ENCODE measurements at regions not wholly inside any gene's neighbourhood (a gene's known extent, or its start where the extent isn't known, plus 50 kb on each side); places are given as distances from the start of the nearest gene placed in this dataset.

GRCh38 chr14:84750763-84751554, 779.0 kb upstream of the FLRT2 start:
- Histone ChIP-seq H3K9me2 (ENCODE audit: insufficient read depth, low read length) (no peaks in the 10 kb centered on the region), H2AFZ (ENCODE audit: low read length) (no peak overlapping the region), H3K4me1 (ENCODE audit: insufficient read depth, low read length, poor library complexity, severe bottlenecking) (no peaks in the 10 kb centered on the region), H3K79me2 (ENCODE audit: insufficient read depth, low read depth, low read length) (no peaks in the 10 kb centered on the region), H3K4me2 (ENCODE audit: low read length) (no peak overlapping the region), H3K4me3 (ENCODE audit: low read depth, low read length, poor library complexity, severe bottlenecking) (no peak overlapping the region), H3K27ac (ENCODE audit: low read depth, low read length, poor library complexity, severe bottlenecking) (no peak overlapping the region), H3K36me3 (ENCODE audit: insufficient read depth, low read length) (no peaks in the 10 kb centered on the region), H4K20me1 (ENCODE audit: insufficient read depth, low read length) (no peaks in the 10 kb centered on the region), H3K9me3 (ENCODE audit: low read length) (no peaks in the 10 kb centered on the region)
- DNase-seq (ENCODE audit: low spot score), result no peak
- ChIA-PET CTCF (ENCODE audit: unreplicated experiment) (no interaction called here), POLR2A (no interaction called here)
- TF ChIP-seq, protein P1, sequence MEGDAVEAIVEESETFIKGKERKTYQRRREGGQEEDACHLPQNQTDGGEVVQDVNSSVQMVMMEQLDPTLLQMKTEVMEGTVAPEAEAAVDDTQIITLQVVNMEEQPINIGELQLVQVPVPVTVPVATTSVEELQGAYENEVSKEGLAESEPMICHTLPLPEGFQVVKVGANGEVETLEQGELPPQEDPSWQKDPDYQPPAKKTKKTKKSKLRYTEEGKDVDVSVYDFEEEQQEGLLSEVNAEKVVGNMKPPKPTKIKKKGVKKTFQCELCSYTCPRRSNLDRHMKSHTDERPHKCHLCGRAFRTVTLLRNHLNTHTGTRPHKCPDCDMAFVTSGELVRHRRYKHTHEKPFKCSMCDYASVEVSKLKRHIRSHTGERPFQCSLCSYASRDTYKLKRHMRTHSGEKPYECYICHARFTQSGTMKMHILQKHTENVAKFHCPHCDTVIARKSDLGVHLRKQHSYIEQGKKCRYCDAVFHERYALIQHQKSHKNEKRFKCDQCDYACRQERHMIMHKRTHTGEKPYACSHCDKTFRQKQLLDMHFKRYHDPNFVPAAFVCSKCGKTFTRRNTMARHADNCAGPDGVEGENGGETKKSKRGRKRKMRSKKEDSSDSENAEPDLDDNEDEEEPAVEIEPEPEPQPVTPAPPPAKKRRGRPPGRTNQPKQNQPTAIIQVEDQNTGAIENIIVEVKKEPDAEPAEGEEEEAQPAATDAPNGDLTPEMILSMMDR (conservative IDR thresholded peaks at IDR 0.05; ENCODE audit: low read length), result no peak
- TF ChIP-seq EZH2phosphoT487 (IDR thresholded peaks at IDR 0.05; ENCODE audit: borderline replicate concordance, low read depth, low read length), result no peak
- intact Hi-C loops (cut with micrococcal nuclease; ENCODE audit: unreplicated experiment), result no loop called here
- no TSS peak for BruUV-seq (replicated peaks)

DNA sequence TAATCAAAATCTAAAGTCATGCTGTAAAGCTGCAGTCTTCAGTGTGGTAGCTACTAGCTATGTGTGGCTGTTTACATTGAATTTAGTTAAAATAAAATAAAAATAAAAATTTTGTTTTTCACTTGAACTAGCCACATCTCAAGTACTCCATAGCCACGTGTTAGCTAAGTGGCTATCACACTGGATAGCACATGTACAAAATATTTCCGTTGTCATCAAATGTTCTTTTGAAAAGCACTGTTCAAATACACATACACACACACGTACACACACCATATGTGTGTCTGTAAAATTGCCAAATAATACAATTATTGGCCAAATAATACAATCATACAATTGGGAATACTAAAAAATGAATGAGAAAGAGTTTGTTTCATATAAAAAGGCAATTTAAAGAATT, 778.2 kb upstream of the FLRT2 start:
- H3K4me3 ChIP-seq (ENCODE audit: low read depth, low read length, poor library complexity, severe bottlenecking), result no peak overlapping the region
- no peaks in the 10 kb centered on the region for H4K20me1 ChIP-seq (ENCODE audit: insufficient read depth, low read length)
- no peak for DNase-seq (ENCODE audit: low spot score)
- BruUV-seq (replicated peaks), result no TSS peak
- POLR2A ChIA-PET, result interaction anchor here (1.2 kb wide), 1 partner anchor 9 kb away, joined by 3 read pairs; no protein-coding TSS in a partner anchor
- intact Hi-C loops (cut with micrococcal nuclease; ENCODE audit: unreplicated experiment), result no loop called here
- CTCF ChIA-PET (ENCODE audit: unreplicated experiment), result interaction anchor here (0.5 kb wide), 1 partner anchor 71 kb away, joined by 3 read pairs; no protein-coding TSS in a partner anchor
- no peaks in the 10 kb centered on the region for H3K36me3 ChIP-seq (ENCODE audit: insufficient read depth, low read length)
- H2AFZ ChIP-seq (ENCODE audit: low read length), result no peak overlapping the region
- H3K9me2 ChIP-seq (ENCODE audit: insufficient read depth, low read length), result no peaks in the 10 kb centered on the region
- no peak overlapping the region for H3K4me2 ChIP-seq (ENCODE audit: low read length)
- no peaks in the 10 kb centered on the region for H3K9me3 ChIP-seq (ENCODE audit: low read length)
- H3K79me2 ChIP-seq (ENCODE audit: insufficient read depth, low read depth, low read length), result no peaks in the 10 kb centered on the region
- H3K27ac ChIP-seq (ENCODE audit: low read depth, low read length, poor library complexity, severe bottlenecking), result no peak overlapping the region
- no peak for TF ChIP-seq EZH2phosphoT487 (IDR thresholded peaks at IDR 0.05; ENCODE audit: borderline replicate concordance, low read depth, low read length)
- TF ChIP-seq, protein P1 (conservative IDR thresholded peaks at IDR 0.05; ENCODE audit: low read length), result no peak
- no peaks in the 10 kb centered on the region for H3K4me1 ChIP-seq (ENCODE audit: insufficient read depth, low read length, poor library complexity, severe bottlenecking)

DNA sequence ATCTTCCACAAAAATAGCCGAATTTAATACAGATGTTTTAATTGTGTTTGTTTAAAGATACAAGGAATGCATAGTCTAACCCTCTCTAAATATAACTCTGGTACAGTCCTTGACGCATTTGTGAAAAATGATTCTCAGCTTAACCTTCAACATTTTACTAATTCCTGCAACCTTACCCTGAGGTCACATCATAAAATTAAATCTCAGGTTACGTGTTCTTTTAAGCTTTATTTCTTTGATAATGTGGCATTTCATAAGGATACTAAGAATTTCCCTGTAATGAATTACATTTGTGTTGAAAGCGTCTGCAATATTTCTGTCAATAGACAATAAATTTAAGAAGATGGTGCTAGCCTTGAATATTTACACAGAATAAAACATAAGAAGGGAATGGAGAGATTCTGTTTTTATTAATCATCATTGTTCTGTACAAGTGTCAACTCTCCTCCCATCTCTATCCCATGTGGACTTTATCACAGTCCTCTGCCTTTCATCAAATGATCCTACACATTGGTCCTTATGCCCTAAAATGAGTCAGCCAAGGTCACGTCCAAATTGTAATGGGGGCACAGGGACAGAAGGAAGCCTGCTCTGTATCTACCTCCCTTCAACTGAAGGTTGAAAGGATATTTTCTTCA, 769.3 kb upstream of the FLRT2 start:
- H3K36me3 ChIP-seq (ENCODE audit: insufficient read depth, low read length), result no peaks in the 10 kb centered on the region
- H4K20me1 ChIP-seq (ENCODE audit: insufficient read depth, low read length), result no peaks in the 10 kb centered on the region
- POLR2A ChIA-PET, result interaction anchor here (1.1 kb wide), 1 partner anchor 9 kb away, joined by 3 read pairs; no protein-coding TSS in a partner anchor
- H3K4me3 ChIP-seq (ENCODE audit: low read depth, low read length, poor library complexity, severe bottlenecking), result no peak overlapping the region
- H3K27ac ChIP-seq (ENCODE audit: low read depth, low read length, poor library complexity, severe bottlenecking), result no peak overlapping the region
- H3K79me2 ChIP-seq (ENCODE audit: insufficient read depth, low read depth, low read length), result no peaks in the 10 kb centered on the region
- H3K4me2 ChIP-seq (ENCODE audit: low read length), result no peak overlapping the region
- intact Hi-C loops (cut with micrococcal nuclease; ENCODE audit: unreplicated experiment), result no loop called here
- H3K4me1 ChIP-seq (ENCODE audit: insufficient read depth, low read length, poor library complexity, severe bottlenecking), result no peaks in the 10 kb centered on the region
- no peaks in the 10 kb centered on the region; the same call in 1 of the 2 replicates for H3K9me2 ChIP-seq (ENCODE audit: insufficient read depth, low read length)
- CTCF ChIA-PET (ENCODE audit: unreplicated experiment), result no interaction called here
- H2AFZ ChIP-seq (ENCODE audit: low read length), result no peak overlapping the region
- no peaks in the 10 kb centered on the region for H3K9me3 ChIP-seq (ENCODE audit: low read length)
- TF ChIP-seq, protein P1 (conservative IDR thresholded peaks at IDR 0.05; ENCODE audit: low read length), result no peak
- no peak for TF ChIP-seq EZH2phosphoT487 (IDR thresholded peaks at IDR 0.05; ENCODE audit: borderline replicate concordance, low read depth, low read length)
- DNase-seq (ENCODE audit: low spot score), result no peak
- no TSS peak for BruUV-seq (replicated peaks)

Data from OCI-LY7 (cell line).